Fibroblast of lung (primary cell): ENCODE measurements at regions not wholly inside any gene's neighbourhood (a gene's known extent, or its start where the extent isn't known, plus 50 kb on each side); places are given as distances from the start of the nearest gene placed in this dataset.

ENCODE experiments used
- DNase-seq, 2 donors: peaks; one replicate each; pipeline versions ENCODE4 v3.0.0 to v3.0.0-alpha.2; 2010; ENCODE audit warnings: low read depth in 2 of 2
- H2AFZ ChIP-seq: 2 replicates; pipeline ENCODE4 v1.5.1; 2012; ENCODE audit warnings: low read length, control low read depth, inconsistent platforms
- H3K27ac ChIP-seq: 2 replicates; pipeline ENCODE4 v1.5.1; 2011; ENCODE audit warnings: low read length, control low read depth; ENCODE audit not compliant: insufficient read depth
- H3K27me3 ChIP-seq: 2 replicates; pipeline ENCODE4 v1.5.1; 2011; ENCODE audit warnings: mild to moderate bottlenecking, low read length; ENCODE audit not compliant: control insufficient read depth, insufficient read depth
- H3K36me3 ChIP-seq: 2 replicates; pipeline ENCODE4 v1.5.1; 2011; ENCODE audit warnings: low read length; ENCODE audit not compliant: control insufficient read depth, insufficient read depth
- H3K4me1 ChIP-seq: 2 replicates; pipeline ENCODE4 v1.5.1; 2011; ENCODE audit warnings: low read length; ENCODE audit not compliant: control insufficient read depth, insufficient read depth; ENCODE audit errors: extremely low read depth
- H3K4me2 ChIP-seq: 2 replicates; pipeline ENCODE4 v1.5.1; 2011; ENCODE audit warnings: low read length, control low read depth; ENCODE audit not compliant: insufficient read depth; ENCODE audit errors: extremely low read depth
- H3K4me3 ChIP-seq, 4 experiments: fragments of 200-600 bp in 1 of 4; sonication (generic) in 1 of 4; replicated peaks in 1 of 4; 2 replicates each; pipeline ENCODE4 v1.5.1; 2011 to 2016; ENCODE audit warnings: low read length in 4 of 4, low read depth in 3 of 4, mild to moderate bottlenecking in 3 of 4, control low read depth in 2 of 4, inconsistent platforms in 1 of 4, mixed read lengths in 1 of 4; ENCODE audit not compliant: insufficient read depth in 1 of 4; ENCODE audit errors: control extremely low read depth in 1 of 4
- H3K79me2 ChIP-seq: 2 replicates; pipeline ENCODE4 v1.5.1; 2012; ENCODE audit warnings: mild to moderate bottlenecking, low read length, inconsistent platforms; ENCODE audit not compliant: control insufficient read depth, insufficient read depth
- H3K9ac ChIP-seq: 2 replicates; pipeline ENCODE4 v1.5.1; 2011; ENCODE audit warnings: mild to moderate bottlenecking, low read length, control low read depth; ENCODE audit not compliant: insufficient read depth
- H3K9me3 ChIP-seq: 2 replicates; pipeline ENCODE4 v1.5.1; 2012; ENCODE audit warnings: low read depth, low read length; ENCODE audit not compliant: control insufficient read depth, insufficient read depth
- H4K20me1 ChIP-seq: 2 replicates; pipeline ENCODE4 v1.5.1; 2011; ENCODE audit warnings: low read length; ENCODE audit not compliant: control insufficient read depth, insufficient read depth; ENCODE audit errors: extremely low read depth
- CTCF ChIP-seq, 2 donors: IDR thresholded peaks in 1 of 2; conservative IDR thresholded peaks in 1 of 2; 1 replicate in 1 of 2; 2 replicates in 1 of 2; pipeline ENCODE4 v1.5.1; 2011 to 2012; ENCODE audit warnings: low read length in 2 of 2, control low read depth in 1 of 2, inconsistent platforms in 1 of 2, low read depth in 1 of 2, mild to moderate bottlenecking in 1 of 2
- EZH2 ChIP-seq: IDR thresholded peaks from 2 replicates; pipeline ENCODE4 v1.5.1; 2012; ENCODE audit warnings: low read length, control low read depth, mild to moderate bottlenecking; ENCODE audit errors: missing control alignments

DNA sequence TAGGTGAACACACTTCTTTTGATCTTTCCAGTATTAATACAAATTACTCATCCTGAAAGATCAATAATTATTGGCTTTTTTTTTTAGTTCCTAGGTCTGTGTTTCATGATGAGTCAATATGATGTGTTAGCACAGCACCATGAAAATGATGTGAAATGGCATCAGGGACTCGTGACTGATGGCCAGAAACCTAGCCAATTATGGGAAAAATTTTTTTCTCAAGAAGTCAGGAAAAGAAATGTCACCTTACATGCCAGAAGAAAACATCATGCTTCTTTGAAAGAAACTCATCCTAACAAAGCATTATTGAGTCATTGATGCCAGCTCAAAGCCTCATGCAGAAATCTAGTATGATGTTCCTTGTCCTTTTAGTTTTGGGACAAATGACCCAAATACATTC, 468.3 kb upstream of the CBLB start:
- no peak overlapping the region for H3K27ac ChIP-seq
- H3K9me3 ChIP-seq: no peaks in the 10 kb centered on the region
- H3K36me3 ChIP-seq: no peaks in the 10 kb centered on the region
- no peaks in the 10 kb centered on the region for H3K4me1 ChIP-seq
- no peak overlapping the region for H3K4me3 ChIP-seq
- no peaks in the 10 kb centered on the region for H4K20me1 ChIP-seq
- no peak overlapping the region for H3K4me2 ChIP-seq
- H2AFZ ChIP-seq: no peak overlapping the region
- no peaks in the 10 kb centered on the region for H3K79me2 ChIP-seq
- peak in 1 of 2 donors; percentile 57 for DNase-seq
- H3K27me3 ChIP-seq: no peaks in the 10 kb centered on the region
- H3K9ac ChIP-seq: no peak overlapping the region
- TF ChIP-seq EZH2 (no peak), CTCF (conservative IDR thresholded peaks at IDR 0.05 in 1 of 2, IDR thresholded peaks at IDR 0.05 in 1 of 2; ENCODE audit: low read depth in 1 of 2, low read length in 2 of 2) (no peak)

DNA sequence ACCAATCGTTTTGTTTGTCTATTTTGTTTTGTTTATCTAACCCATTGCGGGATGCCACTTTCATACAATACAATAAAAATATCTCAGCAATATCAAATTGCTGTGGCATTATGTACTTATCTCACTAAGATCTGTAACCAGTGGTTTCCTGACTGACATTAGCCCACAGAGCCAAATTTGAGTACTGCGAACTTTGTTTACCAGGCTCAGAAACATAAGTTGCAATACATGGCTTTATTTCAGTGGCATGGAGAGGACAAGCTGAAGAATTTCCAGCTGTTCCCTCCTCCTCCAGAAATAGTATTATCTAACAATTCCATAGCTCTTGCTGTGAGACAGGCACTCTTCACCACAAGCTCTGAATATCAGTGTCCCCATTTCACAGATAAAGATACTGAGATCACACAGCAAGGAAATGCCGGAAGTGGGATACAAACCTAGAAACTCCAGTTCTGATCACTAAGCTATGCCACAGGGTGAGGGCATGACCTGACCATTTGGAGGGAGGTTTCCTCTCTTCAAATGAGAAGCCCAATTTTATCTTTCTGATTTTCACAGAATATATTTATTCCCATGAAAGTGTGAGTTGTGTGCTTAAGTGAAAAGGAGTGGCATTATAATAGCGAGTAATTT, 469.9 kb upstream of the CBLB start:
- H3K9me3 ChIP-seq: no peaks in the 10 kb centered on the region
- no peak for DNase-seq

GRCh38 chr3:106339551-106339950, 470.7 kb upstream of the CBLB start:
- Histone ChIP-seq H3K27me3 (no peaks in the 10 kb centered on the region), H3K4me2 (no peak overlapping the region), H3K27ac (no peak overlapping the region), H3K4me1 (no peaks in the 10 kb centered on the region), H4K20me1 (no peaks in the 10 kb centered on the region), H3K36me3 (no peaks in the 10 kb centered on the region), H3K9ac (no peak overlapping the region), H3K79me2 (no peaks in the 10 kb centered on the region), H2AFZ (no peak overlapping the region), H3K9me3 (no peaks in the 10 kb centered on the region), H3K4me3 (no peak overlapping the region)
- TF ChIP-seq EZH2 (no peak), CTCF (conservative IDR thresholded peaks at IDR 0.05 in 1 of 2, IDR thresholded peaks at IDR 0.05 in 1 of 2; ENCODE audit: low read depth in 1 of 2, low read length in 2 of 2) (no peak)
- peak in 1 of 2 donors; percentile 60 for DNase-seq

More for the DNA sequence above, 469.9 kb upstream of the CBLB start:
- TF ChIP-seq EZH2 (no peak), CTCF (conservative IDR thresholded peaks at IDR 0.05 in 1 of 2, IDR thresholded peaks at IDR 0.05 in 1 of 2; ENCODE audit: low read depth in 1 of 2, low read length in 2 of 2) (no peak)
- Histone ChIP-seq H3K4me1 (no peaks in the 10 kb centered on the region), H2AFZ (no peak overlapping the region), H4K20me1 (no peaks in the 10 kb centered on the region), H3K4me2 (no peak overlapping the region), H3K4me3 (no peak overlapping the region), H3K36me3 (no peaks in the 10 kb centered on the region), H3K27me3 (no peaks in the 10 kb centered on the region), H3K79me2 (no peaks in the 10 kb centered on the region), H3K27ac (no peak overlapping the region), H3K9ac (no peak overlapping the region)
